ENCODE measurements at regions not wholly inside any gene's neighbourhood (a gene's known extent, or its start where the extent isn't known, plus 50 kb on each side); places are given as distances from the start of the nearest gene placed in this dataset.

- no peak for TF ChIP-seq MAX (IDR thresholded peaks at IDR 0.05)
- TF ChIP-seq CTCF (IDR thresholded peaks at IDR 0.05) = no peak
- TF ChIP-seq, protein P1, sequence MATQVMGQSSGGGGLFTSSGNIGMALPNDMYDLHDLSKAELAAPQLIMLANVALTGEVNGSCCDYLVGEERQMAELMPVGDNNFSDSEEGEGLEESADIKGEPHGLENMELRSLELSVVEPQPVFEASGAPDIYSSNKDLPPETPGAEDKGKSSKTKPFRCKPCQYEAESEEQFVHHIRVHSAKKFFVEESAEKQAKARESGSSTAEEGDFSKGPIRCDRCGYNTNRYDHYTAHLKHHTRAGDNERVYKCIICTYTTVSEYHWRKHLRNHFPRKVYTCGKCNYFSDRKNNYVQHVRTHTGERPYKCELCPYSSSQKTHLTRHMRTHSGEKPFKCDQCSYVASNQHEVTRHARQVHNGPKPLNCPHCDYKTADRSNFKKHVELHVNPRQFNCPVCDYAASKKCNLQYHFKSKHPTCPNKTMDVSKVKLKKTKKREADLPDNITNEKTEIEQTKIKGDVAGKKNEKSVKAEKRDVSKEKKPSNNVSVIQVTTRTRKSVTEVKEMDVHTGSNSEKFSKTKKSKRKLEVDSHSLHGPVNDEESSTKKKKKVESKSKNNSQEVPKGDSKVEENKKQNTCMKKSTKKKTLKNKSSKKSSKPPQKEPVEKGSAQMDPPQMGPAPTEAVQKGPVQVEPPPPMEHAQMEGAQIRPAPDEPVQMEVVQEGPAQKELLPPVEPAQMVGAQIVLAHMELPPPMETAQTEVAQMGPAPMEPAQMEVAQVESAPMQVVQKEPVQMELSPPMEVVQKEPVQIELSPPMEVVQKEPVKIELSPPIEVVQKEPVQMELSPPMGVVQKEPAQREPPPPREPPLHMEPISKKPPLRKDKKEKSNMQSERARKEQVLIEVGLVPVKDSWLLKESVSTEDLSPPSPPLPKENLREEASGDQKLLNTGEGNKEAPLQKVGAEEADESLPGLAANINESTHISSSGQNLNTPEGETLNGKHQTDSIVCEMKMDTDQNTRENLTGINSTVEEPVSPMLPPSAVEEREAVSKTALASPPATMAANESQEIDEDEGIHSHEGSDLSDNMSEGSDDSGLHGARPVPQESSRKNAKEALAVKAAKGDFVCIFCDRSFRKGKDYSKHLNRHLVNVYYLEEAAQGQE (IDR thresholded peaks at IDR 0.05) = no peak
- no peak for TF ChIP-seq RFX5 (IDR thresholded peaks at IDR 0.05)
- no peak for TF ChIP-seq POLR2A (IDR thresholded peaks at IDR 0.05; ENCODE audit: low read length)
Measured at GRCh38 chr15:27699699-27700098, 399.4 kb downstream of the OCA2 start.
